ENCODE measurements at regions not wholly inside any gene's neighbourhood (a gene's known extent, or its start where the extent isn't known, plus 50 kb on each side); places are given as distances from the start of the nearest gene placed in this dataset.

DNA sequence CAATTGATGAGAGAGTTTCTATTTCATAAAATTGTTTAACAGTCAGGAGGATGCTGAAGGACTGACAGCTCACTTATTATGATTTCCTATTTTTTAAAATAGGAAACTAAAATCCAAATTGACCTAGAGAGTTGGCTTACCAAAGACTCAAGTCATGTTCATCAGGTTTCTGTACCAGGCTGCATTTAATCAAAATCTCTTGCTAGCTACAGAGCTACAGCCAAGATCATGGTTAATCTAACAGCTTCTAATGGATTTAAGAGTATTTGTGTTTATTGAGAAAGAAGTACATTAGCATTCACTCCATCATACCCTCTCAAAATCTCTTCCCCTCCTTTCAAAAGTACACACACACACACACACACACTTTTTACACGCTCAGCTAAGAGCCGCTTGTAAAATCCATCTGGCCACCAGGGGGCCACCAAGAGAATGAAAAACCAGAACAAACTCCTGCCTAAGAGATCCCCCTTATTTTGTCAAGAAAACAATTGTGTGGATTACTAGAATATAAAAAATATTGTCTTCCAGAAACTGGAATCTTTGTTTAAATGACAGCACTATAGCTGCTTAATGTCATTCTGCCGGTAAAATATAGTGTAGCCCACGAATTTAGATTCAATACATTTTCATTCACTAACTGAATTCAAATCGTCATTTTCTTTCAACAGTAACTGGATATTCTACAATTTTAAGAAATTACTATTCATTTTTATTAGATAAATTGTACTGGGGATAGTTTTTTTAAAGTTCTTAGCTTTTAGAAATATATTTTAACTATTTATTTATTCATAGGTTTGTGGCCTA is 334.0 kb downstream of the BTG1 start:
- Histone ChIP-seq H3K4me3 (ENCODE audit: low read length) (no peak overlapping the region), H3K9ac (ENCODE audit: low read depth, low read length) (no peak overlapping the region), H3K27ac (ENCODE audit: low read depth, low read length) (no peak overlapping the region), H3K9me3 (ENCODE audit: insufficient read depth, low read depth, low read length) (no peaks in the 10 kb centered on the region; the same call in 1 of the 2 replicates), H3K36me3 (ENCODE audit: insufficient read depth, low read length) (no peaks in the 10 kb centered on the region), H3K27me3 (ENCODE audit: insufficient read depth, low read length) (no peaks in the 10 kb centered on the region), H3K4me1 (ENCODE audit: insufficient read depth, low read length) (no peaks in the 10 kb centered on the region)
- 52% methylated on average over 4 of the region's 5 CpGs for WGBS

DNA sequence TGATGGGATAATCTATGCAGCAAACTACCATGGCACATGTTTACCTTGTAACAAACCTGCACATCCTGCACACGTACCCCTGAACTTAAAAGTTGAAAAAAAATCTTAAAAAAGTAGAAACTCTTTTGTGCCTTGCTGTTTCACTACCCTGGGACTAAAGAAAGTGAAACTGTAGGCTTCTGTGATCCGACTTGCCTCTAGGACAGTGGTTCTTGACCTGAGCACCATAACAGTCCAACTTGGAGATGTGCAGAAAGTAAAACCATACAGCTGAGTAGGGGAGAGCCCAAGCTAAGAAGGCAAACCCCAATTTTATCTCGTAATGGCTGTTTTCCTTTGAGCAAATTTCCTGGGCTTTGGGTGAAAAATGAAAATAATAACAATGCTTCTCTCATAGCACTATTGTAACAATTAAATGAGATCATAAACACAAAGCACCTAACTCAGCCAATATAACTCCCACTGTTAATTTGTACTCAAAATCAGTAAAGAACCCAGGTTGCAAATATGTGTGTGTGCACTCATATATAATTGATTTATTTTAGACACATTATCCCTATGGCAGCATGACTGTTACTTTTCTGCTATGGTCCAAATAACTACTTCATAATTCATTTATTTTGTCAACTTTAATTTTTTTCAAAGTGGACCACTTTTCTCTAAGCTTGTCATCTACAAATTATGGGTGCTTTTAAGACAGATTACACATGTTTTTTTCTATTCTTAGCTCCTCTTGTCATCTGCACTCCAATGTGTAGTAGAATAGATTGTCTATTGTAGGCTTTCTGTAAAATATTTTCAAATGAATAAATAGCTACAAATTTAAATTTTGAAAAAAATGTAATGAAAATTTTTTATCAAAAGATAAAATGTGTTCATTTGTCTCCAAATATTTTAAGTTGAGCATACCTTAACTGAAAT is 334.9 kb downstream of the BTG1 start:
- Histone ChIP-seq H3K27me3 (ENCODE audit: insufficient read depth, low read length) (no peaks in the 10 kb centered on the region), H3K9me3 (ENCODE audit: insufficient read depth, low read depth, low read length) (no peaks in the 10 kb centered on the region; the same call in 1 of the 2 replicates), H3K9ac (ENCODE audit: low read depth, low read length) (no peak overlapping the region), H3K4me3 (ENCODE audit: low read length) (no peak overlapping the region), H3K27ac (ENCODE audit: low read depth, low read length) (no peak overlapping the region), H3K4me1 (ENCODE audit: insufficient read depth, low read length) (no peaks in the 10 kb centered on the region), H3K36me3 (ENCODE audit: insufficient read depth, low read length) (no peaks in the 10 kb centered on the region)
- 83% methylated on average over 3 of the region's 3 CpGs for WGBS

DNA sequence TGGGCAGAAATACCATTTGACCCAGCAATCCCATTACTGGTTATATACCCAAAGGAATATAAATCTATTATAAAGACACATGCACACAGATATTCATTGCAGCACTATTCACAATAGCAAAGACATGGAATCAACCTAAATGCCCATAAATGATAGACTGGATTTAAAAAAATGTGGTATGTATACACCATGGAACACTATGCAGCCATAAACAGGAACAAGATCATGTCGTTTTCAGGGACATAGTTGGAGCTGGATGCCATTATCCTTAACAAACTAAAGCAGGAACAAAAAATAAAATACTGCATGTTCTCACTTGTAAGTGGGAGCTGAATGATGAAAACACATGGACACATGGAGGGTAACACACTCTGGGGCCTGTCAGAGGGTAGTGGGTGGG is 335.6 kb downstream of the BTG1 start:
- Histone ChIP-seq H3K4me1 (ENCODE audit: insufficient read depth, low read length) (no peaks in the 10 kb centered on the region), H3K27me3 (ENCODE audit: insufficient read depth, low read length) (no peaks in the 10 kb centered on the region), H3K36me3 (ENCODE audit: insufficient read depth, low read length) (no peaks in the 10 kb centered on the region), H3K4me3 (ENCODE audit: low read length) (no peak overlapping the region), H3K9me3 (ENCODE audit: insufficient read depth, low read depth, low read length) (no peaks in the 10 kb centered on the region; the same call in 1 of the 2 replicates), H3K9ac (ENCODE audit: low read depth, low read length) (no peak overlapping the region), H3K27ac (ENCODE audit: low read depth, low read length) (no peak overlapping the region)
- WGBS = 88% methylated on average over 1 of the region's 1 CpG

DNA sequence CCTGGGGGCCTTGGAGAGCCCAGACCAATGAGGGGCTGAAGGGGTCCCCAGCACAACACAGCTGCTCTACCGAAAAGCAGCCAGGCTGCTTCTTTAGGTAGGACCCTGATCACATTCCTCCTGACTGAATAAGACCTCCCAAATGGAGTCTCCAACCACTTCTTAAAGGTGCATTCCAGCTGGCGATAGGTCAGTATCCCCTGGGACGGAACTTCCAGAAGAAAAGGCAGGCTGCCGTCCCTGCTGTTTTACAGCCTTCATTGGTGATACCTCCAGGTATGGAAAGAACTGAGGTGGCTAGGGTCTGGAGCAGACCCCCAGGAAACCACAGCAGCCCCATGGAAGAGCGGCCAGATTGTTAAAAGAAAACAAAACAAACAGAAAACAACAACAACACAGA is 340.6 kb downstream of the BTG1 start:
- Histone ChIP-seq H3K27me3 (ENCODE audit: insufficient read depth, low read length) (no peaks in the 10 kb centered on the region), H3K4me3 (ENCODE audit: low read length) (no peak overlapping the region), H3K27ac (ENCODE audit: low read depth, low read length) (no peak overlapping the region), H3K4me1 (ENCODE audit: insufficient read depth, low read length) (no peaks in the 10 kb centered on the region), H3K9me3 (ENCODE audit: insufficient read depth, low read depth, low read length) (no peaks in the 10 kb centered on the region), H3K36me3 (ENCODE audit: insufficient read depth, low read length) (no peaks in the 10 kb centered on the region), H3K9ac (ENCODE audit: low read depth, low read length) (no peak overlapping the region)
- WGBS = 98% methylated on average over 5 of the region's 5 CpGs

DNA sequence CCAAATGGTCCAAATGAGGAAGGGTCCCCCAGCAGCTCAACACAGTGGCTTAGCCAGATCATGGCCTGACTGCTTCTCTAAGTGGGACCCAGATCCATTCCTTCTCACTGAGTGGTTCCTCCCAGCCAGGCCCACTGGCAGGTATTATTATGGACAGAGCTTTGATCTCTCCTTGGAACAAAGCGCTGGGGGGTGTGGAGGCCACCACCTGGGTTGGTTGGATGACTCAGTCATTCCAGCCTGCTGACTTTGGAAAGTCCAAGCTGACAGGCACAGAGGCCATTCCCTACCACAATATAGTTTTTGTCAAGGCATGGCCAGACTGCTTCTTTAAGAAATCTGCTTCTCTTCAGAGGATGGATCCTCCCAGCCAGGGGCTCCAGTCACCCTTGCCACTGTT is 341.1 kb downstream of the BTG1 start:
- 95% methylated on average over 1 of the region's 1 CpG for WGBS
- no peaks in the 10 kb centered on the region for H3K4me1 ChIP-seq (ENCODE audit: insufficient read depth, low read length)
- H3K27ac ChIP-seq (ENCODE audit: low read depth, low read length) = no peak overlapping the region
- H3K27me3 ChIP-seq (ENCODE audit: insufficient read depth, low read length) = no peaks in the 10 kb centered on the region
- H3K9ac ChIP-seq (ENCODE audit: low read depth, low read length) = no peak overlapping the region
- no peak overlapping the region for H3K4me3 ChIP-seq (ENCODE audit: low read length)
- H3K36me3 ChIP-seq (ENCODE audit: insufficient read depth, low read length) = no peaks in the 10 kb centered on the region
- no peaks in the 10 kb centered on the region for H3K9me3 ChIP-seq (ENCODE audit: insufficient read depth, low read depth, low read length)

DNA sequence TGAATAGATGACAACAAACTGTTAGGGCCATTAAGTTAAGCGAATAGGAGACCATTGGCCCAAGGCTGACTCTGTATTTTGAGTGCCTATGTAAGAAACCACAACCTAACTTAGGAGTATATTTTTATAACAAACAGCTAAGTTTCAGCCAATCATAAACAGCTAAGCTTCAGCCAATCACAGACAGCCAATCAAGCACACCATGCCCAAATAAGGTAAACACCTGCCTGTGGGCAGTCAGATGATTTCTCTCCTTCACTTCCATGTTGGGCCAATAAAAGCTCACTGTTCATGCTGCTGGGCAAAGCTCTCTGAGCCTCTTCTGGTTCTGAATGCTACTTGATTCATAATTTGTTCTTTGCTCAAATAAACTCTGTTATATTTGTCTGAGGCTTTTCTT is 344.6 kb downstream of the BTG1 start:
- 100% methylated on average over 1 of the region's 1 CpG for WGBS
- no peaks in the 10 kb centered on the region for H3K4me1 ChIP-seq (ENCODE audit: insufficient read depth, low read length)
- no peaks in the 10 kb centered on the region for H3K27me3 ChIP-seq (ENCODE audit: insufficient read depth, low read length)
- no peak overlapping the region for H3K27ac ChIP-seq (ENCODE audit: low read depth, low read length)
- no peak overlapping the region for H3K4me3 ChIP-seq (ENCODE audit: low read length)
- H3K9me3 ChIP-seq (ENCODE audit: insufficient read depth, low read depth, low read length) = no peaks in the 10 kb centered on the region
- no peaks in the 10 kb centered on the region for H3K36me3 ChIP-seq (ENCODE audit: insufficient read depth, low read length)
- H3K9ac ChIP-seq (ENCODE audit: low read depth, low read length) = no peak overlapping the region

DNA sequence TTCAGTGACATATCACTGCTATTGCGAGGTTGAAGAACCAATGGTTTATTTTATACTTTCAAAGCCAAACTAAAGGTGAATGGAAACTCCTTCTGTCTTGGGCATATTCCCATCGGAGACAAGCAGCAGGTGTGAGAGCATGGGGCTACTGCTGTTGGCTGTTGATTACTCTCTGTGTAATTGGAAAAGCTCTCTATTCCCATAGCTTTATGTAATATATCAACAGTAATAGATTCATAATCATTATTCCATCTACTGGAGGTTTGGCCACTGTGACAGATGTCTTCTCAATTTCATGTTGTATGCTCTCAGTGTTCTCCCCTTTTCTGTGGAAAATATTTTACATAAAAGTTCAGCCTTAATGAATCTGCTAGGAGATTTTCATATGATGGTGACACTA is 352.0 kb downstream of the BTG1 start:
- no peak overlapping the region for H3K4me3 ChIP-seq (ENCODE audit: low read length)
- H3K9me3 ChIP-seq (ENCODE audit: insufficient read depth, low read depth, low read length) = no peaks in the 10 kb centered on the region
- WGBS = 100% methylated on average over 2 of the region's 2 CpGs
- no peaks in the 10 kb centered on the region for H3K36me3 ChIP-seq (ENCODE audit: insufficient read depth, low read length)
- no peaks in the 10 kb centered on the region for H3K27me3 ChIP-seq (ENCODE audit: insufficient read depth, low read length)
- H3K4me1 ChIP-seq (ENCODE audit: insufficient read depth, low read length) = no peaks in the 10 kb centered on the region
- no peak overlapping the region for H3K9ac ChIP-seq (ENCODE audit: low read depth, low read length)
- H3K27ac ChIP-seq (ENCODE audit: low read depth, low read length) = no peak overlapping the region

DNA sequence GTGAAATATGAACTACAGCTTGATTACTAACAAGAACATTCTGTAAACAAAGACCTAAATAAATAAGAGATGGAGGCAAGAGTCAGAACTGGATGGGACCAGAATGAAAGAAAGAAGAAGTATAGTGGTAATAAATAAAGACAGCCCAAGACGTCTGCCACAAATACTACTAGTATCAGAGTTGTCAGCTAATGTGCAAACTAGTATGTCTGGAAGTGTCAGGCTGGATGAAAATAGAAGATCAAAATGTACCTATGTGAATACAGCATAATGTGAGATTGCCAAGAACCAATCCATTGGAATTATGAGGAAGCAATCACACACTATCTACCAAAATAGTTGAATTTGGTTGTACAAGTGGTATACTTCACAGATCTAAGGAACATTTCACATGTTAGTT is 353.0 kb downstream of the BTG1 start:
- WGBS = 94% methylated on average over 1 of the region's 1 CpG

DNA sequence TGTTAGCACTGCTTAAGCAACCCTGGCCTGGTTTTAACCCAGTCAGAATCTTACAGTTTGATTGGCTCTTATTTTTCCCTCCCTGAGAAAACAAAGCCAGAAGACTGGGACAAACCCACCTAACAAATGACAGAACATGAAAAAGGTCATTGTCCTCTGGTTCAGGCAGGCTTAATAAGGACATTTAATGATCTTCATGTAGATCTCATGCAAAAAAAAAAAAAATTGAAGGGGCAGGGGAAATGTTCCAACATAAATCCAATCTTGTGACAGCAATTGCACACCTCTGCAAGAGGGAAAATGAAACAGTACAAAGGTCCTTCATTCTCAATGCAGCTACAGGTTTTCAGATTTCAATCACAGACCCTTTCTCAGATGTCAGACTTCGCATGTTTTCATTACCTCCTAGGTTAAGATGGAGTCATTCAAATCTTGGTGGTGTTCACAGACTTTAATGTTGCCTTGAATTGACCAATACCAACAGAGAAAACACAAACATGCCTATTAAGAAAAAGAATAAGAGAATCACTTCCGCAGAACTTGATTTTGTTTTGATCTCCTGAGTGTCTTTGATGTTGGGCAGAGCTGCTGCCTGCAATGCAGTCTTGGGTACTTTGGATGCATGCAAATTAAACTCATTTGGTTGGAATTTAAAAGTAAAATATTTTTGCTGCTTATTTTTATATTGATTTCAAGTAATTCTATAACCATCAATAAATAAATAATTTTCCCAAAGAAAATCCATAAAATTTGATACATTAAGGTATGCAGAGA is 359.0 kb downstream of the BTG1 start:
- no peak overlapping the region for H3K27ac ChIP-seq (ENCODE audit: low read depth, low read length)
- no peaks in the 10 kb centered on the region for H3K27me3 ChIP-seq (ENCODE audit: insufficient read depth, low read length)
- no peak overlapping the region for H3K9ac ChIP-seq (ENCODE audit: low read depth, low read length)
- peaks cover 14% of the 10 kb centered on the region for H3K4me1 ChIP-seq (ENCODE audit: insufficient read depth, low read length)
- 93% methylated on average over 2 of the region's 2 CpGs for WGBS
- no peak overlapping the region for H3K4me3 ChIP-seq (ENCODE audit: low read length)
- H3K36me3 ChIP-seq (ENCODE audit: insufficient read depth, low read length) = no peaks in the 10 kb centered on the region
- H3K9me3 ChIP-seq (ENCODE audit: insufficient read depth, low read depth, low read length) = no peaks in the 10 kb centered on the region

More for the DNA sequence above, 353.0 kb downstream of the BTG1 start:
- H3K27me3 ChIP-seq (ENCODE audit: insufficient read depth, low read length) = no peaks in the 10 kb centered on the region
- H3K36me3 ChIP-seq (ENCODE audit: insufficient read depth, low read length) = no peaks in the 10 kb centered on the region
- no peak overlapping the region for H3K27ac ChIP-seq (ENCODE audit: low read depth, low read length)
- H3K9ac ChIP-seq (ENCODE audit: low read depth, low read length) = no peak overlapping the region
- H3K9me3 ChIP-seq (ENCODE audit: insufficient read depth, low read depth, low read length) = no peaks in the 10 kb centered on the region
- no peaks in the 10 kb centered on the region for H3K4me1 ChIP-seq (ENCODE audit: insufficient read depth, low read length)
- H3K4me3 ChIP-seq (ENCODE audit: low read length) = no peak overlapping the region

DNA sequence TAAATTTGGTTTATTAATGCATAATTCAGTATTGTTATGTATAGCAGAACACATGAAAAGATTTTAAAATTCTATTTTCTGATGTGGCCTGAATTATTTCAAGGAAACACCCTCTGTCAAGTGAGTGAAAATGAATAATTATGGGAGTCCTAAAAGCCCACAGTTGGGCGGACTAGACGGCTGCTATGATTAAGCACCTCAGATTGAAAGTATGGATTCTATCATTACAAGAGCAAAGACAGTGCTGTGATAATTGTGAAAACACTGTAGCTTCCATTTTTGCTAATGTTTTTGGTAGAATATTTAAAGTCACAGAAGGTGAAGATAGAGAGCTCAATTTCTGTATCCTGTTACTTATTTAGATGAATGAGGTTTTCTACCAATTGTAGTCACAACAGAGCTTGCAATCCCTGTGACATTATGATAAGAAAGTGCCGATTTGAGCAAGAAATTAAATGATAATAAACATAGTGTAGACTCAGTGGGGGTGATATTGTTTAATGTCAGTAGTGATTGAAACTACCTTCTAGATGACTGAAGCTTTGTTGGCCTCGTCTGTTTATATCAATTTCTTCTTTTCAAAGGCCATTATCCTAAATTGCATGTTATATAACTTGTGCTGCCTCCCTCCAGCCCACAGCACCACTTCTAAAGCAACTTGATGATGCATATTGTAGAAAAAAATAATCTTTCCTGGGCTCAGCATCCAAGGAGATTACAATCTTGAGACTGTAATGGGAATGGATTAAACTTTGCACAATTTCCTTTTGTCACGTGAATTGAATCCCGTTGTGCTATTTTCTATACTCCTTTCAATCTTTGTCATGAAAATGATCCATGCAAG is 359.8 kb downstream of the BTG1 start:
- 88% methylated on average over 6 of the region's 6 CpGs for WGBS
- no peak overlapping the region for H3K9ac ChIP-seq (ENCODE audit: low read depth, low read length)
- H3K9me3 ChIP-seq (ENCODE audit: insufficient read depth, low read depth, low read length) = no peaks in the 10 kb centered on the region
- H3K27me3 ChIP-seq (ENCODE audit: insufficient read depth, low read length) = no peaks in the 10 kb centered on the region
- peaks cover 14% of the 10 kb centered on the region for H3K4me1 ChIP-seq (ENCODE audit: insufficient read depth, low read length)
- no peak overlapping the region for H3K27ac ChIP-seq (ENCODE audit: low read depth, low read length)
- H3K36me3 ChIP-seq (ENCODE audit: insufficient read depth, low read length) = no peaks in the 10 kb centered on the region
- no peak overlapping the region for H3K4me3 ChIP-seq (ENCODE audit: low read length)
